ENCODE measurements at regions not wholly inside any gene's neighbourhood (a gene's known extent, or its start where the extent isn't known, plus 50 kb on each side); places are given as distances from the start of the nearest gene placed in this dataset.

- CTCF ChIA-PET (ENCODE audit: low intra/inter-chr PET ratio, low total read pairs), result interaction anchor here (1.4 kb wide), 1 partner anchor 115 kb away, joined by 4 read pairs; no protein-coding TSS in a partner anchor
- TF ChIP-seq ZNF782 (CRISPR knock-in tag; IDR thresholded peaks at IDR 0.05; ENCODE audit: borderline replicate concordance) (no peak), ZBTB4 (CRISPR knock-in tag; IDR thresholded peaks at IDR 0.05; ENCODE audit: borderline replicate concordance) (no peak), KLF12 (CRISPR knock-in tag; IDR thresholded peaks at IDR 0.05; ENCODE audit: borderline replicate concordance) (no peak), IKZF5 (CRISPR knock-in tag; IDR thresholded peaks at IDR 0.05) (no peak), KDM1A (CRISPR knock-in tag; IDR thresholded peaks at IDR 0.05) (no peak), ZKSCAN5 (CRISPR knock-in tag; IDR thresholded peaks at IDR 0.05) (no peak), STAG1 (CRISPR knock-in tag; IDR thresholded peaks at IDR 0.05) (peak; percentile 44), ZBTB44 (CRISPR knock-in tag; IDR thresholded peaks at IDR 0.05) (no peak), BRF2 (CRISPR knock-in tag; IDR thresholded peaks at IDR 0.05) (no peak), ZNF441 (CRISPR knock-in tag; IDR thresholded peaks at IDR 0.05; ENCODE audit: borderline replicate concordance) (no peak), ZNF234 (CRISPR knock-in tag; conservative IDR thresholded peaks at IDR 0.05) (no peak), ZNF547 (CRISPR knock-in tag; IDR thresholded peaks at IDR 0.05) (no peak), ZSCAN25 (CRISPR knock-in tag; IDR thresholded peaks at IDR 0.05) (no peak), CTCF (CRISPR knock-in tag; IDR thresholded peaks at IDR 0.05) (peak; percentile 42), ZNF430 (CRISPR knock-in tag; IDR thresholded peaks at IDR 0.05) (no peak)
Measured at GRCh38 chr11:112440518-112440917, 179.9 kb upstream of the PLET1 start.

More at GRCh38 chr11:112440518-112440917, 179.9 kb upstream of the PLET1 start:
- Histone ChIP-seq H3K4me2 (ENCODE audit: low read depth, low read length) (no peak overlapping the region), H3K4me1 (ENCODE audit: insufficient read depth, low read length) (no peaks in the 10 kb centered on the region), H3K4me3 (replicated peaks in 1 of 3; ENCODE audit: insufficient read depth in 1 of 3, low read depth in 2 of 3, low read length in 3 of 3) (no peak overlapping the region), H3K36me3 (replicated peaks in 1 of 2; ENCODE audit: control insufficient read depth in 1 of 2, insufficient read depth in 2 of 2, low read length in 2 of 2) (no peaks in the 10 kb centered on the region), H2AFZ (ENCODE audit: low read length) (no peak overlapping the region), H3K27ac (ENCODE audit: extremely low read length, insufficient read depth, low read length) (no peak overlapping the region), H3K79me2 (ENCODE audit: insufficient read depth, low read length) (no peaks in the 10 kb centered on the region), H3K9ac (ENCODE audit: insufficient read depth, low read depth, low read length) (no peak overlapping the region), H3K9me3 (ENCODE audit: low read length) (peaks cover 13% of the 10 kb centered on the region; the same call in 1 of the 2 replicates), H4K20me1 (ENCODE audit: insufficient read depth, low read length) (no peaks in the 10 kb centered on the region), H3K27me3 (ENCODE audit: control insufficient read depth in 1 of 2, insufficient read depth in 2 of 2, low read length in 2 of 2) (no peaks in the 10 kb centered on the region; a peak in 1 of 5 replicates)
- 0% methylated on average over 1 of the region's 1 CpG for WGBS (ENCODE audit: low lambda C conversion rate)
- POLR2A ChIA-PET, result no interaction called here
- BruUV-seq (replicated peaks), result no TSS peak
- DNase-seq (ENCODE audit: low spot score), result no peak
- in situ Hi-C loops (cut with HindIII; ENCODE audit: extremely low pct_ligation_motif_present, low pct_unique_long_range_greater_than_20kb) (no loop called here), intact Hi-C loops (cut with micrococcal nuclease; ENCODE audit: unreplicated experiment) (loop anchor here (5.0 kb wide), 1 partner anchor 117 kb away; no protein-coding TSS in a partner anchor)
- no peak for FAIRE-seq
- no peak for ATAC-seq

Measured in HepG2 (cell line).